ENCODE measurements at regions not wholly inside any gene's neighbourhood (a gene's known extent, or its start where the extent isn't known, plus 50 kb on each side); places are given as distances from the start of the nearest gene placed in this dataset.

DNA sequence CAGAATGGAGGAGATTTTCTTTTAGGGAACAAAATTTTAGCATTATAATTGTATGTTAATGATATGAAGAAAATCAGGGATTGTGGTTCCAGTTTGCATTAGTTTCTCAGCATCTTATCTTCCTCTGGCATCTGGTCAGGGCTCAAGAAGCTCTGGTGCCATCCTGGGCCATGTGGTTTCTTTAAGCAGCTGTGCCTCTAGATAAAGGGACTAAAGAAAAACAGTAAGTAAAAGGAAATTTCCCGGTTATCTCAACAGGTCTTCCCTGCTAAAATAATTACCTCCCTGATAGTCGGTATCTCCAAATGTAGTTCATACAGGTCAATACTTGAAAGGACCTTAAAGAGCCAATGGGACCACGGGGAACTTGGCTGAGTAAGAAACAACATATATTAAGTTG, 375.1 kb upstream of the RBMS3 start:
- DNase-seq (ENCODE audit: low read depth): peak; percentile 87

DNA sequence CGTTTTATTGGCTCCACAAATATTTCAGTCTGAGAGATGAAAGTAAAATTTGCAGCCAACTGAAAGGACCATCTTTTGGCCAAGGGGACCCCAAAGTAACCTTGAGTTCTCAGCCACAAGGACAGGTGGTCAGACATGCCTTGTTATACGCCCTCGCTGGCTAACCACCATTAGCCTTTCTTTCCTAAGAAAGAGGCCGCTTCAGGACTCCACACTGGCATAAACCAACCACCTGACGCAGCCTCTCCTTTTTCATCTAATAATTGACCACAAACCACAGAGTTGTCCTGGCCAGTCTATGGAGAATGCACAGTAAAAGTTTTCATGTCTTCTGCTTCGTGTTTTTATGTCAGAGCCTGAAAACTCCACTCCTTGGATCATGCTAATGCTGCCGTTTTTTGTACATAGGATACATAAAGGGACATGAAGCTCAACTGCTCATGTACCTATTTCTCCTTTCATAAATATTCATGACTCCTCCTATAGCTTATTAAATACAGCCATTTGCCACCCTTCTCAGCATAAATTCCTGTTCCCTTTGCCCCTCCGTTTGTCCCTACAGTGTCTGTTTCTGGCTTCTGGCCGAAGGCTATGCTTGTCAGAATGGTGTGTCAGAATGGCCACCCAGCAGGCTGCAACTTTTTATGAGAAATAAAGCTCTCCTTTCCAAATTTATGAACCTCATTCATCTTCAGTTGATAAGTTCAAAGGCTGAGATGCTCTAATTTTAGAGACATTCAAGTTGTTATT, 374.1 kb upstream of the RBMS3 start:
- DNase-seq (ENCODE audit: low read depth): no peak

DNA sequence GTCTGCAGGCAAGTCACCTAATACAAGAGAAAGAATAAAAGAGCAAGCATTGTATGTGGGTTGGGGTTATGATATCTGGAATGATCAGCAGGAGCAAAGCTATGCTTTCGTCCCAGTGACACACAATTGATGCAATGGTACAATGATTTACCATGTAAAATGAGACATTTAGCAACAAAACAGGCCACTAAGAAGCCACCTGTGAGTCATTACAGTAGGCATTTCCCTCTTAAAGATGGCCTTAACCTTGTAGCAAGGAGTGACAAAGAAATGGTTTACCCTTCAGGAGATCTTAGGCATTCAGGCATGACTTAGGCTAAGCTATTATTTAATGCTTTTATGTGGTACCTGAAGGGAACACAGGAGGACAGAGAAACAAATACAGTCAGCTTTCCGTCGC, 373.3 kb upstream of the RBMS3 start:
- no peak for DNase-seq (ENCODE audit: low read depth)

DNA sequence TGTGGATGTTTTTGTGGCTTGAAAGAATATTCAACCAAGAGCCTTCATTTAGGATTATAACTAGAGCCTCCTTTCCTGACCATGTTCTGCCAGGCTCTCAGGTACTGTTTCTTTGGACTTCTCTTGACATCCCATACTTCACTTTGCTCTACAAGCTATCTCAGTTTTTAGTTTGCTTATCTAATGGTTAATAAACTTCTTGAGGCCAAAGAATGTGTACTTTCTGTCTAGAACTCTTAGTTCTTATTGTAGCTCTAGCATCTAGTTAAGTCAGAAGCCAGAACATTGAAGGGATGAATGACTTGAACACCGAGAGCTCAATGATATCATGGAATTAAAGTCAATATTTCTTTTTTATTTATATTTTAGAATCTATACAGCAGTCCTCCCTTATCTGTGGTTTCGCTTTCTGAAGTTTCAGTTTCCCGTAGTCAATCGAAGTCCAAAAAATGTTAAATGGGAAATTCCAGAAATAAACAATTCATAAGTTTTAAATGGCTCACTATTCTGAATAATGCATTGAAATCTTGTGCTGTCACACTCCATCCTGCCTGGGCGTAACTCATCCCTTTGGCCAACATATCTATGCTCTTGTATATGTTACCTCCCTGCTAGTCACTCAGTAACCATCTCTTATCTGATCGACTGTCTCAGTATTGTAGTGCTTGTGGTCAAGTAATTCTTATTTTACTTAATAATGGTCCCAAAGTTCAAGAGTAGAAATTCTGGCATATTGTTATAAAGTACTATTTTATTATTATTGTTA, 368.6 kb upstream of the RBMS3 start:
- DNase-seq (ENCODE audit: low read depth): no peak

DNA sequence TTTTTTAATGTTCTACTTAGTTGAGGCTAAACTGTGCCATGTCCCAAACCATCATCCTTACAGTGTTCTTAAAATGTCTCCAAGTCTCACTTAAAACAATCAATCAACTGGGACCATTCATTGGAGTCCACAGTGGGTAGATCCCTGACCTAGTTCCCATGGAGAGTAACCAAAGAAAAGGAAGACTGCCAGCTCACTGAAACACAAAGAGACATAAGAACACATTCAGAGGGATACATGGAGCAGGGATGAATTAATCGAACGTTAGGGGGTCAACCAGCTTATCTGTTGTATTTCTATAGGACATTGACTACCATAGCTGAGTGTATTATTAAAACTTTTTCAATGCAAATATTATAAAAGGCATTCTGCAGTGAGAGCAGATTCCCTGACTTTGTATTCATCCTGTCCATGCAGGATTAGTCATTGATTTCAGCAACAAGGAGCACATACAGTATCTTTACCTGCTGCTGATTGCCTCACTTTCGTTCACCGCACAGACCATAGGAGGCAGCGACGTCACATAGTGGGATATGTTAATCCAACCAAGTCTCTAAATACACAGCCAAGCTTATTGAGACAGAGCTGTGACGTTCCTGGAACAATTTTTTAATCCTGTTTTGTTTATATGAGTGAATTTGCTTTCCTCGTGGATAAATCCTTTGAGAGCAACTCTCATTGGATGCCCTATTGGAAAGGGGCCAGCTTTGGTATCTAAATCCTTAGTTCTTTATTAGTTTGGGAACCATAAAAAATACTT, 364.9 kb upstream of the RBMS3 start:
- no peak for DNase-seq (ENCODE audit: low read depth)

DNA sequence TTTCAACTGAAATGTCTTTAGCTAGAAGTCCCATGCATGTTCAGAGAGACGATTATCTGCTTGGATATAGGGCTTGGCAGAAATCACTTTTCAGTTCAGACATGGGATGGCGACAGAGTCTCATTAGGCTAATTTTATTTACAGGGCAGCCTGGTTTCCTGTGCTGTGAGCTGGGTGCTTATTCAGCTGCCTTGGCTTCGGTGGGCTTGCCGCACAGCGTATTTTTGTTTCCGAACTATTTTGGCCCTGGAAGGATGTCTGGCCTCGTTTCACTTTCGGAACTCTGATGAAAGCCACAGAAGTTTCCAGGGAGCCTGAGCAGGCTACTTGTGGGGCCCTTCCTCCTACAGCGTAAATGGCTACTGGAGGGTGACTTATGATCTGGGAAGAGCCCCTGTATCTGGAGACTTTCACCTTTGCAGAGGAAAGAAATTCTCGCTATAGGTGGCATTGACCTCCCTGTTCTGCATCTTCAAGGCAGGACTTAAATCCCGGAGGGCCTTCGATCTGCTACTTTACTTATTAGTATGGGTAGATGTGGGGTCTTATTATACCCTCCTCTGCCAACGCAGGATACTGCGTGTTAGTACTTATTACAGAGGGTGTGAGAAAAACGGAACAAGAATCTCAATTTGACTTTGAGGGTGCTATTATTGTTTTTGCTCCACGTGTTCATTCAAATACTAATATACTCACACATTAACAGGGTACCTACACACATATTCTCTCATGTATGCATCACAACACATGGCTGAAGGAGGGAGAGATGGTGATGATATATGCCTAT, 364.0 kb upstream of the RBMS3 start:
- no peak for DNase-seq (ENCODE audit: low read depth)

DNA sequence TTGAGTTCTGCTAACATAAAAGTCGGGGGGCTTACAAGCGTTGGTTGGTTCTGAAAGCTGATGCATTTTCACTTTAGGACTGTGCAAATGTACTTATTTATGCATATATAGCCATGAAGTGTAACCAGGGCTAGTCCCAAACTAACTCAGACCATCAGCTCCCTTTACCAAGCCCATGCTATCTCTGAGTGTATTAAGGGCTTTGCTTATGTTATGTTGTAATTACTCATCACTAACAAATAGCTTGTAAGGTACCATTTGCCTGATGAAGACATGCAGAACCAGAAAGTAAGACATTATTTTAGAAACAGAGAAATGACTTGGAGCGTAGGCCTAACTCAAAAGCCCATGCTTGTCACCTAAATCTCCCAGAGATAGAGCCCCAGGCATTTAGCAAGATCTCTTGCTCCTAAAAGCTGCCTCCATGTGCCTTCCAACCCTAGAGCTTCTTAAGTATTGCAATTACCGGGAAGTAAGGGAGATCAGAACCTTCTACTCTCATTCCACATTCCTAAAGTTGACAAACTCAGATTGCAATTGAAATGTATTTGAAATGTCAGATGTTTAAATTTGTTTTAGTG, 362.9 kb upstream of the RBMS3 start:
- DNase-seq (ENCODE audit: low read depth): no peak

DNA sequence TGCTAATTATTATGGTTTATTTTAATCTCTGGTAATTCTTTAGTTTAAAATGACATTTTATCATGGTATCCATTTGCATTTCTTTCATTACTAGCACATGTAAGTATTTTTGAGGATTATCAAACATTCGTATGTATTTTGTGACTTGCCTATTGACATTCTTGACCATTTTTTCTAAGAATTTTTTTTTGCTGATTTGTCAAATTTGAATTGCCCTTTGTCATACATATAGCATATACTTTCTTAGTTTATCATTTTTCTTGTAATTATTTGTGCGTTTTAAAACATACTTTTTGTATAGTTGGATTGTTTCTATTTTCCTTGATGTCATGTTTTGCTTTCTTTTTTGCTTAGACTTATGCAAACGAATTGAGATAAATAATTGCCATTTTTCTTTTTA, 358.5 kb upstream of the RBMS3 start:
- no peak for DNase-seq (ENCODE audit: low read depth)

DNA sequence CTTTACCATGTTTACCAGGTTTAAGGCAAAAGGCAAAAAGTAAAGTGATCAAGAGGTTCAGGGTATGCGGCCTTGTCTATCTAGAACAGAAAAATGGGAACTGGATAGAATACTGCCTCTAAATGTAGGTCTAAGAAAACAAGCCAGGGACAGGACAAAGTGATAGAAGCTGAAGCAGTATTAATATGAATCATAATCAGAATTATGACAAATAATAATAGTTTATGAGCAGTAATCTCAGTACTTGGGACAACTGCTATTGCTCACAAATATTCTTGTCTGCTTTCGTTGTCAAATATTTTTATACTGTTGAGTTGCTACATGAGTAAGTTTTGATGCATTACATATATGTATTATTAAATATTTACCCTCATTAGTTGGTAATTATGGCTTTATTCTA, 356.9 kb upstream of the RBMS3 start:
- no peak for DNase-seq (ENCODE audit: low read depth)

DNA sequence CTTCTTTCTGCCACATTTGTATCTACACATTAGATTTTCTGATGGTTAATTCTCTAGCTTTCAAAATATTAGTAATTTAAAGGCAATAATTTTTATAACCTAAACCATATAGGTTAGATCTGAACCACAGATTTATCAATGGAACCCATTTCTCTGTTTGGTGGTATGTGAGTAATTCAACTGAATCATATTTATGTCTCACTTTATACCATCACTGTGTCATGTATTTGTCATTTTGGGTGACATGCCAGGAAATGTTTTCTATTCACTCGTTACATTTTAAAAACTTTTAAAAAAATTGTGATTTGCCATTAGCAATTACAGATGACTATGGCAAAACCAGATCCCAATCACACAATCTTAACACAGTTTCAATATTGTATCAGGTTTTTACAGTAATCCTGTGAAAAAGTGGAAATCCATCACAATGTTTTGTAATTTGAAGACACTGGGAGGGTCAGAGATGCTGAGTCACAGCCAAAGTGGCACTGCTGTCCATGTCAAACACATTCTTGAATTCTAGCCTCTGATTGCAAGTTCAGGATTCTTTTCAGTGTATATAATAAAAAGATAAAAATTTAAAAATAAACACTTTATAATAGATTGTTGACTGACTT, 356.0 kb upstream of the RBMS3 start:
- DNase-seq (ENCODE audit: low read depth): no peak

DNA sequence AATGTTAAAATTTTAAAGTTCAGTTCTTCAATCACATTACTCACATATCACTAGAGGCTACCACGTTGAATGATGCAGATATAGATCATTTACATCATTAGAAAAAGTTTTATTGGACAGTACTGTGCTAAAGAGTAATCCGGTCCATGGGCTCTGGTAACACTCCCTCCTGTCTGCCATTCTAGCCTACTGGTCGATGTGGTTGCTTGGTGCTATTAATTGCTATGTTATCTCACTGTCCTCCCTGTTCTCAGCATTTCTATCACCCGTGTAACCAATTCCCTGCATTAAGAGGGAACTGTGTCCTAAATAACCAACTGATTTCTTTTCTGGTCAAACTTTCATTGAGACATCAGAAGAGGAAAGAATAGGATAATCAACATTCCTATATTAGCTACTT, 347.5 kb upstream of the RBMS3 start:
- DNase-seq (ENCODE audit: low read depth): no peak

DNA sequence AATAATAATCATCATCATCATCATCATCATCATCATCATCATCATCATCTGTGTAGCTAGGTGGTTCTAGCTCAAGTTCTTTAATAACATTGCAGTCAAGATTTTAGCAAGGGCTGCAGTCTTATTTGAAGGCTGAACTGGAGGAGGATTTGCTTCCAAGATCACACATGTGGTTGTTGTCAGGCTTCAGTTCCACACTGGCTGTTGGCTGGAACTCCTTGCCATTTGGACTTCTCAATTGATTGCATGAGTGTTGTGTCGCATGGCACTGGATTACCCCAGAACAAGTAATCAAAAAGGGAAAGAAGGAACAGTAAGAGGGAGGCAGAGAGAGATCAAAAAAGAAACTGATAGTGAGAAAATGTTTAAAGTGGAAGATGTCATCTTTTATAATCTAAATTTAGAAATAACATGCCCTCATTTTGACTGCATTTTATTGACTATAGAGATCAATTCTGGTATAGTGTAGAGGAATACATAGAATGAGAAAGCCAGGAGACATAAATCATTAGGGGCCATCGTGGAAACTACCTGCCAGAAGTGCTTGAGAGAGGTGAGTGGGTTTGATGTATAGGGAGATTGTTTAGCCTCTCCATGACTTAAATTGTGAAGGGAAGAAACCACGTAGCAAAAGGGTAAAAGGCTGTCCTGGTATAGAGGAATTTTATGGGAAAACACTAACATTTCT, 346.6 kb upstream of the RBMS3 start:
- no peak for DNase-seq (ENCODE audit: low read depth)

DNA sequence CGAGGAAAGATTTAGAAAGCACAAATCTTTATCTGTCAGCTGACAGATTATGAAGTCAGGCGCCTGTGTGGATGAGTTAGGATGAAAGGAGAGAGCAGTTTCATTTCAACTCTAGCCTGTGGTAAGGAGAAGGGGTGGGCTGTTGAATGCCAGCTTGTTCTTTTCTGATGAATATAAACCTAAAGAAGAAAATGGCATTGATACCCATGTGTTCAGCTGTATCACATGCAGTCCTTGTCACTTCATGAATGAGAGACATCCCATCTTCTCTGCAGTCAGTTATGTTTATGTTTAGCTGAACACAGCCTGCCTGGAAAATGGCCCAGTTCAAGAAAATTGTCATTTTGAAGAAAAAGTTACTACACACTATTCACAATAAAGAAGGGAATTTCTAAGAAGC, 345.7 kb upstream of the RBMS3 start:
- no peak for DNase-seq (ENCODE audit: low read depth)

DNA sequence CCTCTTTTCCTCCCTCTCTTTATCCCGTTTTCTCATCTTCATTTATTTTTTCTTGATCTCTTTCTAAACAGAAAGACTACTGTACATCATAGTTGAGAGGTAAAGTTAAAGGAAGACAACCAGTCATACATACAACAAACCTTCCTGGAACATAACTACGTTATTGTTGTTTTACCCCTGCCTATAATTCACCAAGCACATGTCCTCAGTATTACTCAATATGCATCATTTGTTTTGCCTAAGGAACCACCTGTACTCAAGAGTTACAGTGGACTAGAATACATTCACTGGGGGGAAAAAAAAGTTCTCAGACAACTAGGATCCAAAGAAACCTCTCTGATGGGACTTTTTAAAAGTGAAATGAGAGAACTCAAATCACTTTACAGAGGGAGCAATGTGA, 344.7 kb upstream of the RBMS3 start:
- no peak for DNase-seq (ENCODE audit: low read depth)

DNA sequence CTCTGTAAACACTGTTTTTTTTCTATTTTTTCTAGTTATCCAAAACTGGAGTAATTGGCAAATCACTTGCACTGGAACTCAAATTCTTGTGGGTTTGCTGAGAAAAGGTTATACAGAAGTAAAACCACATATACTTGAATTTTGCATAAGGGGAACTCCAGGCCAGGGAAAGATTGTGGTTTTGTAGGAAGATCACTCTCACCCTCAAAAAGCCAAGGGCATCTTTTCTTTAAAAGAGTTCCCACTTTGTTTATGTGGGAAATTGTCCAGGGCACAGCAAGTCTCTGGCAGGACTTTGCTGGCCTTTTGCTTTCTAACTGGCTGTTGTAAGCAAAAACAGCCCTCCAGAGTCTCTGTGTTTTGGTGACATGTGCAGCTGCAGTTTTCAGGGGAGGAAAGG, 340.3 kb upstream of the RBMS3 start:
- no peak for DNase-seq (ENCODE audit: low read depth)

DNA sequence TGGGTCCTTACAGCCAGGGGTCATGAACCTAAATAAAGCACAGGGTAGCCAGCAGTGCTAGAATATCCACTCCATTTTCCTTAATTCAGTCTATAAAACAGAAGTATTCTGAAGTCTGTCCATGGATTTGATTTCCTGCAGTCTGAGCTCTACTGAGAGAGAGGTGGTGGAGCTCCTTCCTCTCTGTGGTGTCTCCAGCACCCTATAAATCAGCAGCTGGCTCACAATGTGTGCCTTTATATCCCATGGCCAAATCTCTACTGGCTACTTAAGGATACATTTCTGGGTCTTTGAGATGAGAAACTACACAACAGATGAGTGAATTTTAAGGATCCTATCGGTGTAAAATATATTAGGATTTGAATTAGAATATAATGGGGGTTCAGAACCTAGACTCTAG, 339.9 kb upstream of the RBMS3 start:
- DNase-seq (ENCODE audit: low read depth): no peak

DNA sequence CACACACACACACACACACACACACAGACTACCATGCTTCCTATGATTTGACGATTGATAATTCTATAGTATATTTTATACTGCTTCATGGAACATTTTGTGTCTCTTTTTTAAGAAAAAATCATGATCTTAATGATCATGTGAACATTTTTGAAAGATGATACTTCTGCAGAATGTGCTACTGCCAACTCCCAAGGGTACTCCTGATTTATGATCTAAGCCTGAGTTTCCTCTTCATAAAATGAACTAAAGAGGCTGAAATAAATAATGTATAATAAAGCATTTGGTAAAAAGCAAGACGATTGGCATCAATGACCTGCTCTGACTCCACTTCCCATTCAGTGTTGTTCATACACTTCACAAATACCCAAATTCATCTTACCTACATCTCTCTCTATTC, 333.8 kb upstream of the RBMS3 start:
- DNase-seq (ENCODE audit: low read depth): no peak

DNA sequence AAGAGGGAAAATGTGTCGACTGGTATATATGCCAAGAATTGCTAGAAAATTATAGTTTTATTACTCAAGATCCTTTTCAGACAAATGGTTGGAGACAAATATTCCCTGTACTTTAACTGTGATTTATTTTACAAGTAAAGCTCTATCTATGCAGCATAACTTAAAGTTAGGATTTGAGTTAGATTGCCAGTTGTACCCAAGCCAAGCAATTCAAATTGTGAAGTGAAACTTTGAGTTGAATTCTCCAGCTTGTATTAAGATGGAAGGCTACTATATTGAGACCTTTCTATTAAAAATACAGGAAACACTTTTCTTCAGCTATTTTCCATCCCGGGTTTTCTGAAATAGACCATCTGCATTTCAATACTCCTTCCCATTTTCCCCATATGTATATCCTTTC, 333.1 kb upstream of the RBMS3 start:
- DNase-seq (ENCODE audit: low read depth): no peak

DNA sequence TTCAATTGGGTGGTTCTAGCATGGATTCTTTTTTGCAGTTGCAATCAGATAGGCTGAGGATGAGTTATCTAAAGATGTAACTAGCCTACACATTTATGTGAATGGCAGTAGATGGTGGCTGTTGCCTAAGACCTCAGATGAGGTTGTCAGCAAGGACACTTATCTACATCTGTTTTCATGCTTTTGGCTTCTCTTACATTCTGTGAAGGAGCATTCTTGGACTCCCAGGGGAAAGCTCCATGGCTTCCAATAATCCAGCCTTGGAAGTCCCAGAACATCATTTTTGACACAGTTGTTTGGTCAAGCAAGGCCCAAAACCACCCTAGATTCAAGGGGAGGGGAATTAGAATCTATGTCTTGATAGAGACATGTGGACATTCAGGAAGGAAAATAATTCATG, 332.2 kb upstream of the RBMS3 start:
- DNase-seq (ENCODE audit: low read depth): no peak

DNA sequence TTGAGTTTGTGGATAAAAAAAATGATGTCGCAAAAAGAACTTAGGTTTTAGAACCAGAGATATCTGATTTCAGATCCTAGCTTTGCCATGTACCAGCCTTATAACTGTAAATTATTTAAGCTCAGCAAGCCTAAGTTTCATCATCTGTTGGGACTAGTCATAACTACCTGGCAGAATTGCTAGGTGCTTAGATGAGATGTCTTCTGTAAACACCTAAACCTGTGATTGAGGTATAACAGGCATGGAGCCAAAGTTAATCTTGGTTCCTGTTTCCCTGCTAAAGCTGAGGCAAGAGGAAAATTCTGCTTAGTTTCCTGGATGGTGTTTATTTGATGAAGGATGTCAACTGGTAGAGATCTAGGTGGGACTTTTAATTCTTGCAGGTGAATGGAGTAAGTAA, 331.3 kb upstream of the RBMS3 start:
- no peak for DNase-seq (ENCODE audit: low read depth)

DNA sequence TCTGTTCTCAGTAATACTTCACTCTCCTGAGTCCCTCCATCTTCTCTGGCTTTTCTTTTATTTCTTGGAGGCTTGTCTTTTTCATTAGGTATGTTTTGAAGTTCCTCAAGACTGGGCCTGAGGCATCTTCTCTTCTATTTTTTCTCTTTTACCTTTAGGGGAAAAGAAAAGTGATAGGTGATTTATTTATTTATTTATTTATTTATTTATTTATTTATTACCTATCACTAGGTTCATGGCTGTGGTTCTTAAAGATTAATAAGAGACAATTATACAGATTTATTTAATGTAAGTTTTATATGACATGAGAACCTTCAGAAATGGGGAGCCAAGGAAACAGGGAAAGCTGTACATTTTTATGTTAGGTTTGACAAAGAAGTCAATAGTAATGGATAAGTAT, 330.3 kb upstream of the RBMS3 start:
- DNase-seq (ENCODE audit: low read depth): no peak
